Adrenal gland (tissue), 5 donors: ENCODE measurements at regions not wholly inside any gene's neighbourhood (a gene's known extent, or its start where the extent isn't known, plus 50 kb on each side); places are given as distances from the start of the nearest gene placed in this dataset.

ENCODE experiments used
- CTCF ChIP-seq, 6 experiments: fragments of 450-650 bp in 4 of 6; fragments of 200-600 bp in 2 of 6; sonication (generic) in 1 of 6; IDR thresholded peaks; 1 replicate in 5 of 6; 2 replicates in 1 of 6; pipeline versions ENCODE4 v1.5.1 to v1.8.0; 2016 to 2021; ENCODE audit warnings: antibody characterized with exemption in 6 of 6, mild to moderate bottlenecking in 2 of 6, moderate library complexity in 1 of 6
- POLR2A ChIP-seq, 2 donors: fragments of 450-650 bp; IDR thresholded peaks; one replicate each; pipeline ENCODE4 v1.6.1; 2017; ENCODE audit warnings: antibody characterized with exemption in 2 of 2, mild to moderate bottlenecking in 2 of 2, moderate library complexity in 1 of 2
- donor health status: DM: no; HTN: no; CAD: no.

DNA sequence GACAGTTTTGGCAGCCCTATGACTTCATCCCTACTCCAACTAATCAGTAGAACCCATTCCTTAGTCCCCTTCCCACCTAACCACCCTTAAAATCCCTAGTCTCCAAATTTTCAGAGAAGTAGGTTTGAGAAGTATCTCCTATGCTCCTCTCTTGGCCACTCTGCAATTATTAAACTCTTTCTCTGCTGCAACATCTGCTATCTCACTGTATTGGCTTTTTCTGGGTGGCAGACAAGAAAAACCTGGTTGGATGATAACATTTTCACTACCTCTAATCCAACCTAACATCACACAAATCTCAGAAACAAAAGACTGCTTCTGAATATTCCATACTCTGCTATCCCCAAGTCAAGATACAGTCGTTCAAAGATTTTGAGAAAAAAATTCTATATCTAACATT is 542.4 kb upstream of the SOX9 start:
- no peak for TF ChIP-seq CTCF (IDR thresholded peaks at IDR 0.05)
- no peak for TF ChIP-seq POLR2A (IDR thresholded peaks at IDR 0.05)
